NCI-H187 treated with DMSO at 0.1 percent for 48 hours (cell line): ENCODE measurements at regions not wholly inside any gene's neighbourhood (a gene's known extent, or its start where the extent isn't known, plus 50 kb on each side); places are given as distances from the start of the nearest gene placed in this dataset.
"Not testable (repeated sequence)": the region's sequence is repeated elsewhere in the genome, so short reads cannot be mapped to it uniquely, and the experiment has no call there.

Experiments
- DNase-seq: peaks from one replicate; lab custom pipeline; 2025; lab: John Stamatoyannopoulos, UW

GRCh38 chr7:121620206-121620605 lies 224.1 kb upstream of the FAM3C start:
- no peak for DNase-seq

GRCh38 chr7:121618182-121618581 lies 222.1 kb upstream of the FAM3C start:
- DNase-seq: no peak

- no peak for DNase-seq
Observed at GRCh38 chr7:121610243-121610642, 214.1 kb upstream of the FAM3C start.

GRCh38 chr7:121609208-121609607 lies 213.1 kb upstream of the FAM3C start:
- no peak for DNase-seq

GRCh38 chr7:121608785-121609184 lies 212.7 kb upstream of the FAM3C start:
- DNase-seq: no peak

GRCh38 chr7:121608183-121608582 lies 212.1 kb upstream of the FAM3C start:
- not testable (repeated sequence) for DNase-seq

- DNase-seq: no peak
Observed at GRCh38 chr7:121605317-121605680, 209.2 kb upstream of the FAM3C start.

- DNase-seq: no peak
Observed at GRCh38 chr7:121604627-121605316, 208.7 kb upstream of the FAM3C start.

GRCh38 chr7:121603886-121604285 lies 207.8 kb upstream of the FAM3C start:
- no peak for DNase-seq

- DNase-seq: no peak
Observed at GRCh38 chr7:121599887-121600286, 203.8 kb upstream of the FAM3C start.

- no peak for DNase-seq
Observed at GRCh38 chr7:121595758-121596696, 199.9 kb upstream of the FAM3C start.

GRCh38 chr7:121591926-121592325 lies 195.8 kb upstream of the FAM3C start:
- DNase-seq: no peak

- DNase-seq: no peak
Observed at GRCh38 chr7:121587435-121587834, 191.3 kb upstream of the FAM3C start.

- DNase-seq: no peak
Observed at GRCh38 chr7:121582258-121582657, 186.2 kb upstream of the FAM3C start.

- DNase-seq: no peak
Observed at GRCh38 chr7:121579639-121580038, 183.5 kb upstream of the FAM3C start.

GRCh38 chr7:121578669-121579068 lies 182.6 kb upstream of the FAM3C start:
- no peak for DNase-seq

GRCh38 chr7:121576148-121576917 lies 180.2 kb upstream of the FAM3C start:
- DNase-seq: no peak

GRCh38 chr7:121575194-121575765 lies 179.2 kb upstream of the FAM3C start:
- no peak for DNase-seq

GRCh38 chr7:121574109-121574508 lies 178.0 kb upstream of the FAM3C start:
- no peak for DNase-seq

- no peak for DNase-seq
Observed at GRCh38 chr7:121572615-121573014, 176.5 kb upstream of the FAM3C start.

GRCh38 chr7:121570365-121570764 lies 174.3 kb upstream of the FAM3C start:
- no peak for DNase-seq

GRCh38 chr7:121563177-121563576 lies 167.1 kb upstream of the FAM3C start:
- DNase-seq: no peak
